GM10248 (cell line): ENCODE measurements at regions not wholly inside any gene's neighbourhood (a gene's known extent, or its start where the extent isn't known, plus 50 kb on each side); places are given as distances from the start of the nearest gene placed in this dataset.

Source experiments
- CTCF ChIA-PET: fragments of 300-600 bp; sonication (Branson Sonifier 250); formaldehyde crosslinking; extraction: SDS; loops from one replicate; lab custom pipeline; 2021; ENCODE audit warnings: antibody characterized with exemption; lab: Yijun Ruan, JAX
- POLR2A ChIA-PET: fragments of 350-650 bp; sonication (Branson Sonifier 250); formaldehyde crosslinking; extraction: SDS; loops from one replicate; lab custom pipeline; 2020; ENCODE audit warnings: antibody characterized with exemption; lab: Yijun Ruan, JAX
- DNase-seq: peaks from one replicate; pipeline ENCODE4 v3.0.0; 2012; ENCODE audit errors: extremely low spot score
- CTCF ChIP-seq: IDR thresholded peaks from 2 replicates; pipeline ENCODE4 v1.5.1; 2012; ENCODE audit warnings: mild to moderate bottlenecking, low read depth; ENCODE audit errors: extremely low read depth, missing control alignments, control extremely low read depth

GRCh38 chrX:5632061-5632614 is 596.5 kb downstream of the NLGN4X start:
- TF ChIP-seq CTCF: no peak

DNA sequence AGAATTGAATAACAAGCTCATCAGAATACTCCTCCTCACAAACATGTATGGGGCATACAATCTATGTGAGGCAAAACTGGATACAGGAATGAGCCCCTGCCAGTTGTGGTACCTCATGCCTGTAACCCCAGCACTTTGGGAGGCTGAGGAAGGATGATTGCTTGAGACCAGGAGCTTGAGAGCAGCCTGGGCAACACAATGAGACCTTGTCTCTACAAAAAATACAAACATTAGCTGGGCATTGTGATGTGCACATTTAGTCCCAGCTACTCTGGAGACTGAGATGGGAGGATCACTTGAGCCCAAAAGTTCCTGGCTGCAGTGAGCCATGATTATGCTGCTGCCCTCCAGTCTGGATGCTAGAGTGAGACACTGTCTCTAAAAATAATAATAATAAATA is 611.0 kb downstream of the NLGN4X start:
- CTCF ChIA-PET: no interaction called here
- POLR2A ChIA-PET: no interaction called here
- no peak for TF ChIP-seq CTCF
- no peak for DNase-seq

More at GRCh38 chrX:5632061-5632614, 596.5 kb downstream of the NLGN4X start:
- CTCF ChIA-PET: no interaction called here
- DNase-seq: no peak
- POLR2A ChIA-PET: no interaction called here

DNA sequence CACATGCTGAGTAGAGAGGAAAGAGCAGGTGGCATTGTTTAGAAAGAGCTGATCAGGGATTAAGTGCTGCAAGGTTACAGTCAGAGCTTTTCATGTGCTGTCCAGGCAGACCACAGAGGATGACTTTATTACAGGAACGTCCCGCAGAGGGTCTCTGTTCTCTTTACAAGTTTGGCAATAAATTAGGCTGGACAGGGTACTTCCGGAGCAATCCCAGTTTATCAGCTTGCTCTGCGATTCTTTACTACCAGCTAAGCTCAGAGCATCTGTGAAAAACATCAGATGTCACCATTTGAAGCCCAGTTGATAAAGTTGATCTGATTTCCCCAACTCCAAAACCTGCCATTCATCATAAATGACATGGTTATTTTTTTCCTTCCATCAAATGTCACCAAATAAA is 633.1 kb downstream of the NLGN4X start:
- ChIA-PET CTCF (no interaction called here), POLR2A (no interaction called here)
- DNase-seq: no peak
- no peak for TF ChIP-seq CTCF

GRCh38 chrX:5586726-5587125 is 641.9 kb downstream of the NLGN4X start:
- no peak for DNase-seq
- CTCF ChIA-PET: no interaction called here
- POLR2A ChIA-PET: no interaction called here

GRCh38 chrX:5575407-5575806 is 653.3 kb downstream of the NLGN4X start:
- CTCF ChIA-PET: no interaction called here
- no peak for TF ChIP-seq CTCF
- POLR2A ChIA-PET: no interaction called here
- DNase-seq: no peak

More at GRCh38 chrX:5586726-5587125, 641.9 kb downstream of the NLGN4X start:
- TF ChIP-seq CTCF: no peak

- TF ChIP-seq CTCF: no peak
- ChIA-PET POLR2A (no interaction called here), CTCF (no interaction called here)
- DNase-seq: no peak
Measured at GRCh38 chrX:5568934-5569333, 659.7 kb downstream of the NLGN4X start.
